ENCODE measurements at regions not wholly inside any gene's neighbourhood (a gene's known extent, or its start where the extent isn't known, plus 50 kb on each side); places are given as distances from the start of the nearest gene placed in this dataset.

- H3K27me3 ChIP-seq (replicated peaks in 1 of 2; ENCODE audit: control insufficient read depth in 2 of 2, insufficient read depth in 2 of 2, low read length in 1 of 2), result no peaks in the 10 kb centered on the region
- no peak overlapping the region for H3K27ac ChIP-seq (ENCODE audit: control insufficient read depth, insufficient read depth)
- H3K79me2 ChIP-seq (ENCODE audit: control insufficient read depth, insufficient read depth, low read length), result no peaks in the 10 kb centered on the region
- no peak overlapping the region for H3K4me3 ChIP-seq
- H3K9ac ChIP-seq (ENCODE audit: control insufficient read depth, insufficient read depth, low read length), result no peak overlapping the region
- FAIRE-seq, result no peak
- DNase-seq (ENCODE audit: low read depth, low spot score), result no peak
- ATAC-seq, result no peak
- TF ChIP-seq EP300 (IDR thresholded peaks at IDR 0.05; ENCODE audit: borderline replicate concordance in 1 of 2, control insufficient read depth in 1 of 2, low read depth in 2 of 2, low read length in 2 of 2) (no peak), IRF5 (IDR thresholded peaks at IDR 0.05; ENCODE audit: borderline replicate concordance) (no peak), CREM (IDR thresholded peaks at IDR 0.05; ENCODE audit: low read depth) (no peak), TBL1XR1 (IDR thresholded peaks at IDR 0.05; ENCODE audit: low read depth, low read length) (no peak), BCL3 (IDR thresholded peaks at IDR 0.05; ENCODE audit: borderline replicate concordance, insufficient read depth, low read depth, low read length, poor library complexity, severe bottlenecking) (no peak), RBBP5 (conservative IDR thresholded peaks at IDR 0.05) (no peak), SREBF2 (IDR thresholded peaks at IDR 0.05; ENCODE audit: low read length) (no peak), SREBF1 (IDR thresholded peaks at IDR 0.05; ENCODE audit: low read length) (no peak)
- H3K4me1 ChIP-seq (ENCODE audit: control insufficient read depth, insufficient read depth, low read length), result no peaks in the 10 kb centered on the region
- no peak overlapping the region for H3K4me2 ChIP-seq (ENCODE audit: control insufficient read depth, insufficient read depth)
- in situ Hi-C loops (cut with MboI) (no loop called here), intact Hi-C loops (cut with micrococcal nuclease; ENCODE audit: unreplicated experiment) (no loop called here)
- no peaks in the 10 kb centered on the region for H4K20me1 ChIP-seq (ENCODE audit: control insufficient read depth, insufficient read depth)
- CTCF ChIA-PET, result no interaction called here
- SMC1A ChIA-PET (ENCODE audit: uncharacterized antibody, unreplicated experiment), result no interaction called here
- POLR2A ChIA-PET, result no interaction called here
- H2AFZ ChIP-seq (ENCODE audit: control insufficient read depth, low read depth, low read length), result no peak overlapping the region
- no peaks in the 10 kb centered on the region for H3K9me3 ChIP-seq (replicated peaks; ENCODE audit: control insufficient read depth, insufficient read depth, low read length)
- RAD21 ChIA-PET (ENCODE audit: unreplicated experiment), result no interaction called here
- WGBS (ENCODE audit: insufficient coverage, insufficient replicate concordance, low lambda C conversion rate, missing lambda C conversion rate), result 68% methylated on average over 4 of the region's 4 CpGs
- H3K36me3 ChIP-seq (ENCODE audit: control insufficient read depth in 2 of 2, insufficient read depth in 2 of 2, low read length in 1 of 2), result no peaks in the 10 kb centered on the region
- BruUV-seq (replicated peaks), result no TSS peak
Measured at GRCh38 chrX:30939928-30940327, 50.9 kb upstream of the TAB3 start.
